HepG2 (cell line): ENCODE measurements at regions not wholly inside any gene's neighbourhood (a gene's known extent, or its start where the extent isn't known, plus 50 kb on each side); places are given as distances from the start of the nearest gene placed in this dataset.

Experiments
- ASH2L ChIP-seq: fragments of 300-600, 200-600 bp; sonication (generic); IDR thresholded peaks from 2 replicates; pipeline ENCODE4 v1.7.0; 2017; ENCODE audit warnings: low read depth, mild to moderate bottlenecking, moderate library complexity, mixed read lengths, low read length; ENCODE audit not compliant: insufficient read length
- HNF4A ChIP-seq: sonication (generic); formaldehyde crosslinking; IDR thresholded peaks from 2 replicates; pipeline ENCODE4 v1.4.0; 2020; ENCODE audit warnings: missing genetic modification reagents
- KDM5B ChIP-seq: sonication (generic); formaldehyde crosslinking; IDR thresholded peaks from 2 replicates; pipeline ENCODE4 v1.4.0; 2020; ENCODE audit warnings: missing genetic modification reagents, mild to moderate bottlenecking, borderline replicate concordance
- NCOA2 ChIP-seq: sonication (generic); formaldehyde crosslinking; IDR thresholded peaks from 2 replicates; pipeline ENCODE4 v1.8.0; 2022; ENCODE audit warnings: inconsistent platforms
- PRMT3 ChIP-seq: sonication (generic); formaldehyde crosslinking; IDR thresholded peaks from 2 replicates; pipeline ENCODE4 v1.8.1; 2022; ENCODE audit warnings: low read depth, mild to moderate bottlenecking, moderate library complexity, missing genetic modification reagents, borderline replicate concordance
- RCOR2 ChIP-seq: IDR thresholded peaks from 2 replicates; pipeline ENCODE4 v1.6.1; 2016; ENCODE audit warnings: missing biosample characterization, missing genetic modification reagents
- SMARCE1 ChIP-seq: fragments of 450-650 bp; IDR thresholded peaks from 2 replicates; pipeline ENCODE4 v1.6.1; 2017; ENCODE audit warnings: borderline replicate concordance
- YY1 ChIP-seq: IDR thresholded peaks from 2 replicates; pipeline ENCODE4 v1.6.1; 2011; ENCODE audit warnings: low read length, low read depth, moderate library complexity, mild to moderate bottlenecking; ENCODE audit not compliant: insufficient read depth, insufficient replicate concordance
- ZFP1 ChIP-seq: IDR thresholded peaks from 2 replicates; pipeline ENCODE4 v1.6.1; 2016
- ZNF484 ChIP-seq: sonication (generic); formaldehyde crosslinking; IDR thresholded peaks from 2 replicates; pipeline ENCODE4 v1.5.1; 2020; ENCODE audit warnings: mild to moderate bottlenecking, low read depth, missing genetic modification reagents, borderline replicate concordance
- ZNF761 ChIP-seq: sonication (generic); formaldehyde crosslinking; conservative IDR thresholded peaks from 2 replicates; pipeline ENCODE4 v1.4.0; 2020; ENCODE audit warnings: mild to moderate bottlenecking, missing genetic modification reagents
- TF ChIP-seq, protein P1 (sequence below): sonication (generic); formaldehyde crosslinking; IDR thresholded peaks from 2 replicates; pipeline ENCODE4 v1.4.0; 2020; ENCODE audit warnings: missing genetic modification reagents
- TF ChIP-seq, protein P2 (sequence below): IDR thresholded peaks from 2 replicates; pipeline ENCODE4 v1.6.1; 2016; ENCODE audit warnings: low read depth
- TF ChIP-seq, protein P3 (sequence below): sonication (generic); formaldehyde crosslinking; IDR thresholded peaks from 2 replicates; pipeline ENCODE4 v1.5.0; 2020; ENCODE audit warnings: missing genetic modification reagents
- TF ChIP-seq, protein P4 (sequence below): sonication (generic); formaldehyde crosslinking; IDR thresholded peaks from 2 replicates; pipeline ENCODE4 v1.5.0; 2020; ENCODE audit warnings: missing genetic modification reagents, mild to moderate bottlenecking, borderline replicate concordance
- TF ChIP-seq, protein P5 (sequence below): sonication (generic); formaldehyde crosslinking; IDR thresholded peaks from 2 replicates; pipeline ENCODE4 v1.5.1; 2020; ENCODE audit warnings: mild to moderate bottlenecking, moderate library complexity, missing genetic modification reagents
- TF ChIP-seq, protein P6 (sequence below): sonication (generic); formaldehyde crosslinking; IDR thresholded peaks from 2 replicates; pipeline ENCODE4 v1.5.0; 2020; ENCODE audit warnings: missing genetic modification reagents, mild to moderate bottlenecking, borderline replicate concordance

DNA sequence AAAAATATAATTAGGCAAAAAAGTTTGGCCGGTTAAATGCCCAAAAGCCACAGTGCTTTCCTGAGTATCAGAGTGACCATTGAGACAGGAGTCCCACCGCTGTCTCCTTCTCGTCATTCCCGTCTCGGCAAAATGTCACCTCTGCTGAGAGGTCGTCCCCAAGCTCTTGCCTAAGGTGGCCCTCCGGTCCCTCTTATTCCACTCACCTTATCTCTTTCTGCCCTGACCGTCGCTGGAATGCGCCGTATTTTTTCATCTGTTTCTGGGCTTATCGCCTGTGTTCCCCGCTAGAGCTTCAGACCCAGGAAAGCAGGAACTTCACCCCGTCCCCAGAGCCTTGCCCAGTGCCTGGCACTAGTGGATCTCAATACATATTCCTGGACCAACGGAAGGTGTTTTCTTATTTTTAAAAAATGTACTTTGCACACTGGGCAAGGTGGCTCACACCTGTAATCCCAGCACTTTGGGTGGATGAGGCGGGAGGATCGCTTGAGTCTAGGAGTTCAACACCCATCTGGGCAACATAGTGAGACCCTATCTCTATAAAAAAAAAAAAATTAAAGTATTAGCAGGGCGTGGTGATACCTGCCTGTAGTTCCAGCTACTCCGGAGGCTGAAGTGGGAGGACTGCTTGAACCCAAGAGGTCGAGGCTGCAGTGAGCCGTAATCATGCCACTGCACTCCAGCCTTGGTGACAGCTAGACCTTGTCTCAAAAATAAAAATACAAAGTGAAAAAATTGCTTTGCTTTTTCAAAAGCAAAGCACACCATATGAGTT lies 122.8 kb upstream of the PTPN1 start (continued):
- TF ChIP-seq ZNF484 (CRISPR knock-in tag) (no peak), ZFP1 (CRISPR knock-in tag) (no peak), PRMT3 (no peak), NCOA2 (no peak), HNF4A (CRISPR knock-in tag) (0 out of 2 replicates have a peak, but pooled peaks have one; percentile 6), SMARCE1 (no peak), RCOR2 (CRISPR knock-in tag) (no peak), KDM5B (CRISPR knock-in tag) (0 out of 2 replicates have a peak, but pooled peaks have one; percentile 23), ASH2L (no peak), YY1 (no peak), ZNF761 (CRISPR knock-in tag) (0 out of 2 replicates have a peak, but pooled peaks have one; percentile 25)
- TF ChIP-seq, protein P1, sequence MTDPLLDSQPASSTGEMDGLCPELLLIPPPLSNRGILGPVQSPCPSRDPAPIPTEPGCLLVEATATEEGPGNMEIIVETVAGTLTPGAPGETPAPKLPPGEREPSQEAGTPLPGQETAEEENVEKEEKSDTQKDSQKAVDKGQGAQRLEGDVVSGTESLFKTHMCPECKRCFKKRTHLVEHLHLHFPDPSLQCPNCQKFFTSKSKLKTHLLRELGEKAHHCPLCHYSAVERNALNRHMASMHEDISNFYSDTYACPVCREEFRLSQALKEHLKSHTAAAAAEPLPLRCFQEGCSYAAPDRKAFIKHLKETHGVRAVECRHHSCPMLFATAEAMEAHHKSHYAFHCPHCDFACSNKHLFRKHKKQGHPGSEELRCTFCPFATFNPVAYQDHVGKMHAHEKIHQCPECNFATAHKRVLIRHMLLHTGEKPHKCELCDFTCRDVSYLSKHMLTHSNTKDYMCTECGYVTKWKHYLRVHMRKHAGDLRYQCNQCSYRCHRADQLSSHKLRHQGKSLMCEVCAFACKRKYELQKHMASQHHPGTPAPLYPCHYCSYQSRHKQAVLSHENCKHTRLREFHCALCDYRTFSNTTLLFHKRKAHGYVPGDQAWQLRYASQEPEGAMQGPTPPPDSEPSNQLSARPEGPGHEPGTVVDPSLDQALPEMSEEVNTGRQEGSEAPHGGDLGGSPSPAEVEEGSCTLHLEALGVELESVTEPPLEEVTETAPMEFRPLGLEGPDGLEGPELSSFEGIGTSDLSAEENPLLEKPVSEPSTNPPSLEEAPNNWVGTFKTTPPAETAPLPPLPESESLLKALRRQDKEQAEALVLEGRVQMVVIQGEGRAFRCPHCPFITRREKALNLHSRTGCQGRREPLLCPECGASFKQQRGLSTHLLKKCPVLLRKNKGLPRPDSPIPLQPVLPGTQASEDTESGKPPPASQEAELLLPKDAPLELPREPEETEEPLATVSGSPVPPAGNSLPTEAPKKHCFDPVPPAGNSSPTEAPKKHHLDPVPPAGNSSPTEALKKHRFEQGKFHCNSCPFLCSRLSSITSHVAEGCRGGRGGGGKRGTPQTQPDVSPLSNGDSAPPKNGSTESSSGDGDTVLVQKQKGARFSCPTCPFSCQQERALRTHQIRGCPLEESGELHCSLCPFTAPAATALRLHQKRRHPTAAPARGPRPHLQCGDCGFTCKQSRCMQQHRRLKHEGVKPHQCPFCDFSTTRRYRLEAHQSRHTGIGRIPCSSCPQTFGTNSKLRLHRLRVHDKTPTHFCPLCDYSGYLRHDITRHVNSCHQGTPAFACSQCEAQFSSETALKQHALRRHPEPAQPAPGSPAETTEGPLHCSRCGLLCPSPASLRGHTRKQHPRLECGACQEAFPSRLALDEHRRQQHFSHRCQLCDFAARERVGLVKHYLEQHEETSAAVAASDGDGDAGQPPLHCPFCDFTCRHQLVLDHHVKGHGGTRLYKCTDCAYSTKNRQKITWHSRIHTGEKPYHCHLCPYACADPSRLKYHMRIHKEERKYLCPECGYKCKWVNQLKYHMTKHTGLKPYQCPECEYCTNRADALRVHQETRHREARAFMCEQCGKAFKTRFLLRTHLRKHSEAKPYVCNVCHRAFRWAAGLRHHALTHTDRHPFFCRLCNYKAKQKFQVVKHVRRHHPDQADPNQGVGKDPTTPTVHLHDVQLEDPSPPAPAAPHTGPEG (CRISPR knock-in tag) = no peak
- TF ChIP-seq, protein P2, sequence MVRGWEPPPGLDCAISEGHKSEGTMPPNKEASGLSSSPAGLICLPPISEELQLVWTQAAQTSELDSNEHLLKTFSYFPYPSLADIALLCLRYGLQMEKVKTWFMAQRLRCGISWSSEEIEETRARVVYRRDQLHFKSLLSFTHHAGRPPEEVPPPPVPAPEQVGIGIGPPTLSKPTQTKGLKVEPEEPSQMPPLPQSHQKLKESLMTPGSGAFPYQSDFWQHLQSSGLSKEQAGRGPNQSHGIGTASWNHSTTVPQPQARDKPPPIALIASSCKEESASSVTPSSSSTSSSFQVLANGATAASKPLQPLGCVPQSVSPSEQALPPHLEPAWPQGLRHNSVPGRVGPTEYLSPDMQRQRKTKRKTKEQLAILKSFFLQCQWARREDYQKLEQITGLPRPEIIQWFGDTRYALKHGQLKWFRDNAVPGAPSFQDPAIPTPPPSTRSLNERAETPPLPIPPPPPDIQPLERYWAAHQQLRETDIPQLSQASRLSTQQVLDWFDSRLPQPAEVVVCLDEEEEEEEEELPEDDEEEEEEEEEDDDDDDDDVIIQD (CRISPR knock-in tag) = no peak
- TF ChIP-seq, protein P3, sequence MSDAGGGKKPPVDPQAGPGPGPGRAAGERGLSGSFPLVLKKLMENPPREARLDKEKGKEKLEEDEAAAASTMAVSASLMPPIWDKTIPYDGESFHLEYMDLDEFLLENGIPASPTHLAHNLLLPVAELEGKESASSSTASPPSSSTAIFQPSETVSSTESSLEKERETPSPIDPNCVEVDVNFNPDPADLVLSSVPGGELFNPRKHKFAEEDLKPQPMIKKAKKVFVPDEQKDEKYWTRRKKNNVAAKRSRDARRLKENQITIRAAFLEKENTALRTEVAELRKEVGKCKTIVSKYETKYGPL (CRISPR knock-in tag) = no peak
- TF ChIP-seq, protein P4, sequence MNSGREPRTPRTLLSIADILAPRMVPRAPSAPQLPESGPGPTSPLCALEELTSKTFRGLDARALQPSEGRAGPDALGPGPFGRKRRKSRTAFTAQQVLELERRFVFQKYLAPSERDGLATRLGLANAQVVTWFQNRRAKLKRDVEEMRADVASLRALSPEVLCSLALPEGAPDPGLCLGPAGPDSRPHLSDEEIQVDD = no peak
- TF ChIP-seq, protein P5, sequence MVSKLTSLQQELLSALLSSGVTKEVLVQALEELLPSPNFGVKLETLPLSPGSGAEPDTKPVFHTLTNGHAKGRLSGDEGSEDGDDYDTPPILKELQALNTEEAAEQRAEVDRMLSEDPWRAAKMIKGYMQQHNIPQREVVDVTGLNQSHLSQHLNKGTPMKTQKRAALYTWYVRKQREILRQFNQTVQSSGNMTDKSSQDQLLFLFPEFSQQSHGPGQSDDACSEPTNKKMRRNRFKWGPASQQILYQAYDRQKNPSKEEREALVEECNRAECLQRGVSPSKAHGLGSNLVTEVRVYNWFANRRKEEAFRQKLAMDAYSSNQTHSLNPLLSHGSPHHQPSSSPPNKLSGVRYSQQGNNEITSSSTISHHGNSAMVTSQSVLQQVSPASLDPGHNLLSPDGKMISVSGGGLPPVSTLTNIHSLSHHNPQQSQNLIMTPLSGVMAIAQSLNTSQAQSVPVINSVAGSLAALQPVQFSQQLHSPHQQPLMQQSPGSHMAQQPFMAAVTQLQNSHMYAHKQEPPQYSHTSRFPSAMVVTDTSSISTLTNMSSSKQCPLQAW = peak; percentile 15; the same call in 1 of the 2 replicates
- TF ChIP-seq, protein P6, sequence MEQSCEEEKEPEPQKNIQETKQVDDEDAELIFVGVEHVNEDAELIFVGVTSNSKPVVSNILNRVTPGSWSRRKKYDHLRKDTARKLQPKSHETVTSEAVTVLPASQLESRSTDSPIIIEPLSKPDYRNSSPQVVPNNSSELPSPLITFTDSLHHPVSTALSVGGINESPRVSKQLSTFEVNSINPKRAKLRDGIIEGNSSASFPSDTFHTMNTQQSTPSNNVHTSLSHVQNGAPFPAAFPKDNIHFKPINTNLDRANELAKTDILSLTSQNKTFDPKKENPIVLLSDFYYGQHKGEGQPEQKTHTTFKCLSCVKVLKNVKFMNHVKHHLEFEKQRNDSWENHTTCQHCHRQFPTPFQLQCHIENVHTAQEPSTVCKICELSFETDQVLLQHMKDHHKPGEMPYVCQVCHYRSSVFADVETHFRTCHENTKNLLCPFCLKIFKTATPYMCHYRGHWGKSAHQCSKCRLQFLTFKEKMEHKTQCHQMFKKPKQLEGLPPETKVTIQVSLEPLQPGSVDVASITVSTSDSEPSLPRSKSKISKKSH (CRISPR knock-in tag) = 0 out of 2 replicates have a peak, but pooled peaks have one; percentile 4
